Superior temporal gyrus (tissue), 1 donor: ENCODE measurements at regions not wholly inside any gene's neighbourhood (a gene's known extent, or its start where the extent isn't known, plus 50 kb on each side); places are given as distances from the start of the nearest gene placed in this dataset.

Experiments used
- DNase-seq: peaks from one replicate; pipeline ENCODE4 v3.0.0-alpha.2; 2016; ENCODE audit errors: extremely low spot score

DNA sequence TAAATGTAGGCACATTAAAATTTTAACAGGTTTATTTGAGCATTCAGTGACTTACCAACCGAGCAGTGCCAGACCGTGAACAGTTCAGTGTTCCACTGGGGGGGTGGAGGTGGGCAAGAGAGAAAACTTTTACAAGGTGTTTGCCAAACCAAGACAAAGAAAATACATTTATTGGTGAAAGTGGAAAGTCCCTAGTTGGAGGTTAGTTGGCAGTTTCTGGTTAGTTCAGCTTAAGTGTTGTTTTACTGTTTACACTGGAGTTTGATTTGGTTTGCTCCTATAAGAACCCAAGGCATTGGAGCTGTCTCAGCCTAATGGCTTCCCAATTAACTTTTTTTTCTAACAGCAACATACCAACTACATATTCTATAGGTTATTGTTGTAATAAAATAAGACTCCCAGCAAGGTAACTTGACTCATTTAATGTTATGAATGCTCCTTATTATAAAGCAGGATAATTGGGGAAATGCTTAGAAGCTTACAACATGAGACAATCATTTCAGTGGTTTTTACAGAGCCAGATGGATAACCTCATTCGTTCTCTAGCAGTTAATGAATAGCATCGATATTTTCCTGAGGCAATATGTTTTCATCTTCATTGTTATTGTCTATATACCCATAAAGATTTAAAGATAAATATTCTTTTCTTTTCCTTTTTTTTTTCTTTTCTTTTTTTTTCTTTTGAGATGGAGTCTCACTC lies 115.8 kb downstream of the ETNK1 start:
- DNase-seq, result no peak

DNA sequence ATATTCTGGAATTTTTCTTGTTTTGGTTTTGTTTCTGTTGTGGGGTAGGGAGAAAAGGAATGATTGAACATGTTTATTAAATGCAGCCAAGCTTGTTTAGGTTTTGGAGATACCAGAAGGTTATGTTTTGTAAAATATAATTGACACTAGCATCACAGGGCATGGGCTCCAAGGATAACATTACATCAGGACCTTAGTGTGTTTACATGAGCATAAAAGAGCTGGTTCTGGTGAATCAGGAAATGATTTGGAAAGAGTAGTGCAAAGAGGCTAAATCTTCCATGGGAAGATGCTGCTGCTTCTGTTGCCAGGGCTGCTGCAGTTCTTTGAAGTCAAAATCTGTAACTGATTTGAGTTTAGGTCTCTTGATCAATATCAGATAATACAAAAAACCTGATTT lies 118.7 kb downstream of the ETNK1 start:
- DNase-seq, result no peak

DNA sequence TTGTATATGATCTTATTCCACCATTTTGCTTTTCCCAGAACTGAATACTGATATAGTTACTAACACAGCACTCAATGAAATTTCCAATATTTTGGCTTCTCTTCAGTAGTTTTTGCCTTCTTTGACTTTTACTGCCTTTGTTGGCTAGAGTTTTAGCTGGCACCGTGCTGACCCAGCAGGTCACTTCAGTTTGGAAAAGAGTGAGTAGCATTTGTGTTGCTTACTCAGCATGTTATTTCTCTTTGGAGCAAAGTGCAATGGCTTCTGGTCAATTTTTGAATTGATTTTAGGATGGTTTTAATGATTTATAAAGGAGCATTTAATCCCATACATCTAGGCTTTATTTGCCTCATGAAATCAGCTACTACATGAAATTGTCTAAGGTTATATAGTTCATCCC lies 119.2 kb downstream of the ETNK1 start:
- DNase-seq, result no peak

DNA sequence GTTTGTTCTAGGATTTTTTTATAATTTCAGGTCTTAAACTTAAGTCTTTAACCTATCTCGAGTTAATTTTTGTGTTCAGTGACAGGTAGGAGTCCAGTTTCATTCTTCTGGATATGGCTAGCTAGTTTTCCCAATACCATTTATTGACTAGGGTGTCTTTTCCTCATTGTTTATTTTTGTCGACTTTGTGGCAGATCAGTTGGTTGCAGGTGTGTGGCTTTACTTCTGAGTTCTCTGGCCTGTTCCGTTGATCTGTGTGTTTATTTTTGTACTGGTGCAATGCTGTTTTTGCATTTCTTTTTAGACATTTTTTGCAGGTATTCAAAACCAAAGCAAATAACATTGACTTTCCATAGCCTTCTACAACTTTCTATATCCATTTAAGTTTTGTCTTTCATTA lies 121.7 kb downstream of the ETNK1 start:
- DNase-seq, result no peak

DNA sequence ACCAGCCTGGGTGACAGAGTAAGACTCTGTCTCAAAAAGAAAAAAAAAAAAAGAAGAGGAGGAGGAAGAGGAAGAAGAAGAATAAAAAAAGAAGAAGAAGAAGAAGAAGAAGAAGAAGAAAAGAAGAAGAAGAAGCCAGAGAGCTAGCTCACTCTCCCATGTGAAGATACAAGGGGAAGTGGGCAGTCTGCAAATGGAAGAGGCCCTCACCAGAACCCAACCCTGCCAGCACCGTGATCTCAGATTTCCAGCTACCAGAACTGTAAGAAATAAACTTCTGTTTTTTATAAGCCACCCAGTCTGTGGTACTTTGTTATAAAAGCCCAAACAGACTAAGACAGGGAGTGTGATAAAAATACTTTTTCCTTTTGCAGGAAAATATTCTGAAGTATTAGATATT lies 130.7 kb downstream of the ETNK1 start:
- DNase-seq, result no peak

DNA sequence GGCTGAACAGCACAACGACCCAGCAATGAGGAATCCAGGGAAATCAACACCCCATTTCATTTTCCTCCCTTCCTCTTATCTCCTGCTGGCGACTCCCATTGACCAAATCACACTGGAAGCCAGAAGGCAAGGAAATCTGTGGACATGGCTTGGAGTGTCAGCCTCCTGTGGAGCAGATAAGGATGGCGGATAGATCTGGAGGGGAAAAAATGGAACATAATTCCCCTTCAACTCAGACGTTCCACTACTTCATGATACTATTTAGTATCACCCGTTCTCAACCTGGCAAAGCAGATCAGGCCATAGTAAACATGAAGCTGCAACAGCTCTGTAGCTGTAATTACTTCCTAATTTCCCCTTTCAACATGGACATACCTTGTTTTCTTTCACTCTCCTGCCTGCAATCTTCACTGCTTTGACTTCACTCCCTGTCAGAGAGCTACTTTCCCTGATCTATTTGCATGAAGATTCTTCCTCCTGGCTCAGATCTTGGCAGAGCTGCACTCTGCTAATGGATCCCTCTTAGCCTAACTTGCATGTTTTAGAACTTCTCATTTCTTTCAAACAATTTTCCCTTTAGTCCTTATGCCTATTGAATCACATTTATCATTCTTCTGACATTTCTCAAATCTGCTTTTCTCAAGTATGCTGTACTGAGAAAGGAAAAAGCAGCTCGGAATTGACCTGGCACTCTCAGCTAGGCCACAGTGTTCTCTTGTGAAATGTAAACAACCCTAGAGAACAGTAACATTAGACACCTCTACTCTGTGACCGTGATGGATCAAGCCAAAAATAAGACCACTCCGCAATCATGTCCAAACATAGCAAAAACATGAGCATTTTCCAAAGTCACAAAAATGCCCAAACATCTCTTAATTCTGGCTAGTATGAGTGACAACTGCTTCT lies 135.1 kb downstream of the ETNK1 start:
- DNase-seq, result no peak

DNA sequence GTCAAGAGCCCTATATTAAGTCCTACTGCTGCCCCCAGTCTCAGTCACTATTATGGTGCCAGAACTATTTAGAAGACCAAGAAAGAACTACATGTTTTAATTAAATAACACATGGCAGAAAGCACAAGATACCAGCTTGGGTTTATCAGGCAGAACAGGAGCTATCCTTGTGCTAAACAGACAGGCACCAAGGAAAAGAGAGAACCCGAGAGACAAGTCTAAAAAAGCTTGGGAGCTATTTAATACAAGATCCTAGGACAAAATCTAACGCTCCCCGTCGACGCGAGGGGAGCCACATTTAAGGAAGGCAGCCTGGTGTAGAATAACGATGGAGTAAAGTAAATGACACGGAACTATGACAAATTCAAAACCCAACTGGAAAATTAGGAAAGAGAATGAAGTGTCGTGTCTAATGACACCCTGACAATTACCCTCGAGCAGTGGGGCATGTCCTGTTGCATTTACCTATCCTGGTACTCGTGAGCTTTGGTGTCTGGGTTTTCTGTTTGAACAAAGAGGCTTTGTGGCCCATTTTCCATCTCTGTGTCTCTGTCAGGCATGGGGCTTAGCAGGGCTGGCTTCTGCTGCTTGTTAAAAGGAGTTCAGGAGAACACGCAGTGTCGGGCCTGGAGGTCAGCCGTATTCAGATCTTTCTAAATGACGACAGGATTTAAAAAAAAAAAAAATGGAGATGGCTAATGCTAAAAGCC lies 140.6 kb downstream of the ETNK1 start:
- no peak for DNase-seq

DNA sequence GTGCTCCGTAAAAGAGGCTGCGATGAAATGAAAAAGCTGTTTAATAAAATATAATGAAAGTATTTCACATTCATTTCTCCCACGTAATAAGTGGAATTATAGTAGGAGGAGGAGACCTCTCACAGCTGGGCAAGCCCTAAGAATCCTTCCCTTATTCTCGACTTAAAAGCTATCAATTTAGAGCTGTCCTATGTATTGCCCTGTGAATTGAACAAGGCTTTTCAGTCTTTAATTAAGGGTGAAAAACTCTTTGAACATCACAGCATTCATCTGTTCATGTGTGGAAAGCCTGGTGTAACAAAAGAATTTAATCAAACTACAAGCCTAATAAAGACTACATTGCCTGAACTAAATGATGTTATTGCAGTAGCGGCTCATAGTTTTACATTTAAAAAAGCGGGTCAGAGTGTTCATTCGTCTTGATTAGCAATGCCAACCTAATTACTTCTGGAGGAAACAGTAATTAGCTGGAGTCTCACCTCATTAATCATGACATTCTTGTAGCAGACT lies 142.0 kb downstream of the ETNK1 start:
- no peak for DNase-seq

DNA sequence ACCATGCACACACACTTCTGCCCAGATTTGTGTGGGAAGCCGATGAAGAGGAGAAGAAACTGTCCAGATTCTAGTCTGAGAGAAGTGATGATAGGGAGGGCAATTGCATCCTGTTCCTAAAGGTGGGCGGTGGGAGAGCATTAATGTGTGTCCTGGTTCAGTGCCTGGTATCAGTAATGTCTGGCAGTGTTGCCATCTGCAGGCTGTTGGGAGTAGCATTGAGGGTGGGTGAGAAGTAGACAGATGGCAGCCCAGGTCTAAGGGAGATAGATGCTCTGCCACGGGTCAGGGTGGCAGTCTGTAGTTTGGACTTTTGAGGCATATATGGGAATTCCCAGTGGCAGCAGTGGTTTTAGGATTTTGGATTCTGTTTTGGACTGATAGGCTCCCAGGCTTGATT lies 156.4 kb downstream of the ETNK1 start:
- no peak for DNase-seq

DNA sequence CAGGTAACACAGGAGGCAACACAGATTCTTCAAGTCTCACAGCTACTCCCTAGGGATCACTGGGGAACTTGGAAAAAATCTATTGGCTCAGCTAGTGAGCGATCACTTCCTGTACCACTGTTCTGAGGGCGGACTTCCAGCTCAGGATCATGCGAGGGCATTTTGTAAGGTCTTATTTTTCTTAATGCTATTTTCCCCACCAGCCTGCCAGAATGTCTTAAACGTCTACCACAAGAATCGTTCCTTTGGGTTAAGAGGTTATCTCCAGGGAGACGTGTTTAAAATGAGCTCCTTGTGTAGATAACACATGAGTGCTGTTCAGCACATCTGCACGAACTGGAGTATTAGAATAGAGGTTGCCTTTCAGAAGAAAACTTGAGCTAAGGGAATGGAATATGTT lies 162.6 kb downstream of the ETNK1 start:
- DNase-seq, result no peak

DNA sequence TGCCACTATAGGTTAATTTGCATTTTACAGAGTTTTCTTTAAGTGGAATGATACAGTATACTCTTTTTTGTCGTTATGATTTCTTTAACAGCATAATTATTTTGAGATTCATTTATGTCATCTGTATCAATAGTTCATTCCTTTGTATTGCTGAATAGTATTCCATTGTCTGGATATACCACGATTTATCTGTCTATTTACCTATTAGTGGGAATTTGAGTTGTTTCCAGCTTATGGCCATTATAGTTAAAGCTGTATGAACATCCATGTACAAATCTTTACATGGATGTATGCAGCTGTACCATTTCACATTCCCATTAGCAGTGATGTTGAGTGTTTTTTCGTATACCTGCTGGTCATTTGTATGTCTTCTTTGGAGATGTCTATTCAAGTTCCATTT lies 163.9 kb downstream of the ETNK1 start:
- DNase-seq, result no peak

DNA sequence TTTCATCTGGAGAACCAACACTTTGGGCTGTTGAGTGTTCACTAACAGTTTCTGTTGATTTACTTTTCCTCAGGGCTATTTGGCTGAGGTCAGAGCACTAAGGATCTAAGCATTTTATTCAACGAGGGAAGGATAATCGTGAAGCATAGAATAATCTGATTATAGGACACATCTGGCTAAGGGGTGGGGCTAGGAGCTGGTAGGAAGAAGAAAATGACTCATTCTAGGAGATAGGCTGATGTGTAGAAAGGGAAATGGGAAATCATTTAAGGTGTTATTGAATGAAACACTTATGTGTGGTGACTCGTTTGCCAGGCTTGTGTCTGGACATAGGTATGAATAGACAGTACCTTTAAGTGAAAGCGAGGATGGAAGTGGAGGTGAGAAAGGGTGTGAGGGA lies 167.2 kb downstream of the ETNK1 start:
- no peak for DNase-seq

DNA sequence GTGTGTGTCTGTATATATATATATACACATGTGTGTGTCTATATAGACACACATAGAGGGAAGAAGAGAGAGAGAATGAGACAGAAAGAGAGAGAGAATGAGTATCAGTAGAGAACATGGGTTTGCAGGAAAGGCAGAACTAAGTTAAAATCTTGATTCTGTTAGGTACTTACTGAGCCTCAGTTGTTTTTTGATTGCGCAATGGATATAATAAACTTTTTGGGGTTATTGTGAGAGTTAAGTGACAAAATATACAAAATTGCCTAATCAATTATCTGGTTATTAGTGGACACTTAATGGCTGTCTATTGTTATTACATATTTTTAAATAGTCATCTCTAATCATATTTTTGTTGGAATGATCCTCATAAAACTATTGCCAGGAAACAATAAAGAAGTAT lies 169.0 kb downstream of the ETNK1 start:
- no peak for DNase-seq

DNA sequence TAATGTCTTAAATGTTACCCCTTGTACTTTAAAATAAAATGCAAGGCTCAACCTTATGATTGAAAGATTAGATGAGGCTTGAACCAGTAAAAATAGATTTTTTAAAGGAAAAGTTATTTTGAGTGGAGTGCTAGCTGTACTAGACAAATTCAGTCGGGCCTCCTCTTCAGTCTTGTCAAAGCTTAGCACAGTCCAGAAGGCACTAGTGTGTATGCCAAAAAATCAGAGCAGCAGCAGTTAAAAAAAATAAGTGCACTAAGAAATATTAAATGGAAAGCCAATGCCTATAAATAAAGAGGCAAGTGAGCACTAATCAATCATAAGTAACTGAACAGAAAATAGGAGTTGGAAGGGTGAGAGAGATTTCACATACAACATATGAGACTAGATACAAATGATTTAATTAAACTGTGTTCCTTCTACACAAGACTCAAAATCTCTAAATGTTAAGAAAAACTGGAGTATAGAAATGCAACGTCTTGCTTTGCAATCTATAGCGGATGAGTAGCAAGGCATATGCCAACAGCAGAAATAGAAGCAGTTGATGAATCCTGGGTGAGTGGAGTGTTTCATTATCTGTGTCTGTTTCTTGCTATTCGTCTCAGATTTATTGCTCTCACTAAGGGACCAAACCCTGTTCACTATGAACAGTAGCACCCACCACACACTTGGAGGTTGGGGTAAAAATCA lies 172.1 kb downstream of the ETNK1 start:
- peak; percentile 47 for DNase-seq

DNA sequence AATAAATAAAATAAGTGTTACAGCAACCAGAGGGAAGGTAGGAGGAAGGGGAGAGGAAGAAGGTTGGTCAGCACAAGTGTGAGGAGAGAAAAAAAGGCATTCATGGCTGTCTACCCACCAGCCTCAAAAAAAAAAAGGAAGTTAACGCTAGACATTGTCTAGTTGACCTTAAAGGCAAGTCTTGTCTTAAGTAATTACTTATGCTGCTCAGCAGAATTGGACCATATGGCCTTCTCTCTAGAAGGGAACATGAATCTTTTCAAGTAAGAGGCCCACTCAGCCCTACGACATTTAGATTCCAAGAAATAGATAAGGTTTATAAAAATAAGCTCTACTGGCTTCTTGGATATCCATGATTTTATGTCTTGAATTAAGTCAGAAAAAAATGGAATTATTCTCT lies 172.7 kb downstream of the ETNK1 start:
- peak; percentile 46 for DNase-seq

DNA sequence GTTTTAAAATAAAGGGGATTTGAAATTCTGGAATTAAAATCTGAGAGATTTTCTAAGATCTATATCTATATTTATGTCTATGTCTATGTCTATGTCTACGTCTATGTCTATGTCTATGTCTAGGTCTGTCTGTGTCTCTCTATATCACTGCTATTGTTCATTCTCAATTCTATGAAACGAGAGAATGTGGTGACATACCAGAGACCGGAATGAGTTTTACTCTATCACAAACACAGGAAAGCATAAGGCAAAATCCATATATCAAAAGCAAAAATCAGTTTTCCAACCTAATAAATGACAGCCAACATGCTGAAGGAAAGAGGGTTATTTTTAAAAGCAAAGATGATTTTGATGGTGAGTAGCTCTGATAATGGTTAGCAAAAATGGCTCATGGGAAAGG lies 173.1 kb downstream of the ETNK1 start:
- DNase-seq, result no peak

DNA sequence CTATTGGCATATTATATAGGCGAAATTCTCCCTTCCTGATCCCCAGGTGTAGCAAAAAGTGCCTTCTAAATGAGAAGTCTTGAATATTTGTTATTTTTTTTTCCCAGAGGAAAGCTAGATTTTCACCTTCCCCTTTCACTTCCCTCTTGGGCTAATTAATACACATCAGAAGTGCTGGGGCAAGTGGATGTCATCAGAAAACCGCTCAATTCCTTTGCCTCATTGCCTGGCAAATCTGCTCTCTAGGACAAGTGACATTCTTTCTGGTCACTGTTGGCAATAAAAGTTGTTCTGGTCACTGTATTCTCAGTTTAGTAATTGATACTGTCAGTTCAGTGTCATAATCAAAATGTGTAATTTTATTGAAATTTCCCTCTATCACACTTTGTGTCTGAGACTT lies 174.5 kb downstream of the ETNK1 start:
- no peak for DNase-seq

DNA sequence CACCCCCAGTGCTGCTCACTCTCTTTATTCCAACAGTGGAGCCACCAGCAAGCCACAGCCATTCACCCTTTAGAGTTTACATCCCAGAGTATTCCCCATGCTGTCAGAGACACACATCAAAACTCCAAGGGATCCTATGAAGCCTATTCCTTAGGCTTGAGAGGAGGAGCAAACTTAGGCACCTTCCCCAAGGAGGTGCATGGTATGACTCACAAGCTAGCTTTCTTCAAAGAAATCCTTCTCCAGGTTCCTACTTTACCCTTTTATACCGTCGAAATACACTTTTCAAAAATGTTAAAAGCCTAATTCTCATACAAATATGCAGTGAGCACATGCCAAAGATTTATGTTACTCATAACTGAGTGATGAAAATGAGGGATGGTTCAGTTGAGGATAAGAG lies 175.4 kb downstream of the ETNK1 start:
- no peak for DNase-seq

DNA sequence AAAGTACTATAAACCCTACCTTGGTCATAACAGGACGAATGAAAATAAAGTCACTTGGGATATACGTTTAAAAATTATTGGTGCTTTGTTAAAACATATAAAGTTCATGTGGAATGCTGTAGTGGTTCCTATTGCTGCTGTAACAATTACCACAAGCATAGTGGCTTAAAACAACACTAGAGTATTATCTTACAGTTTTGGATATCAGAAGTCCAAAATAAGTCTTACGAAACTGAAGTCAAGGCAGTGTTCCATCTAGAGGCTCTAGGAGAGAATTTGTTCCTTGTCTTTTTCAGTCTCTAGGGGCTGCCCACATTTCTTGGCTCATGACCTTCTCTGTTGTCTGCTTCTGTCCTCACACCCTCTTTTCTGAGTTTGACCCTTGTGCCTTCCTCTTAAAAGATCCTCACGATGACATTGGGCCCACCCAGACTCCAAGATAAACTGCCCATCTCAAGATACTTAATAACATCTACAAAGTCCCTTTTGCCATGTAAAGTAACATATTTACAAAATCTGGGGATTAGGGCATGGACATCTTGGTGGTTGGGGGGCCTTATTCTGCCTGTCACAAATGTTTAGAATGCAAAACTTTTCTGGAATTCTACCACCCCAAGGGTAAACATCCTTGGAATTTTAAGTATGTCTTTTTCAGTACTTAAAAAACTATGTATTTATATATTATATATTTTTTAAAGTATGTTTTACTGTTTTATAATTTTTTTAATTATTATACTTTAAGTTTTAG lies 178.1 kb downstream of the ETNK1 start:
- DNase-seq, result no peak

DNA sequence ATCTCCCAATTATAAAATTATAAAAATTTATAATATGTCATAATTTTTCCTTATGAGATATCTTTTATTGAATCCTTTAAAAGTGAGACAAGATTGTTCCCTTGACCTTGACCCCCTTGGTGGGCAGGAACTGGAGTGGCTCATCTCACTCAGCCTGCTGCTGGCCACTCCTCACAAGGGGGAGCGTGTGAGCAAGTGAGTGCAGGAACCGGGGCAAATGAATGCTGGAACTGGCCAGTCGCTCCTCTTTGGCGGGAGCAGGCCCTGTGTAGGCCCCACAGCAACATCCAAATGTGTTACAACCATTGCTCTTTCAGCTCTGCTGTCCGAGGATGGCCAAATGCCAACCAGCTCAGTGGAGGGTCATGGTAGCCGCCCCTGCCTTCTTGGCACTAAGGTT lies 178.8 kb downstream of the ETNK1 start:
- no peak for DNase-seq

DNA sequence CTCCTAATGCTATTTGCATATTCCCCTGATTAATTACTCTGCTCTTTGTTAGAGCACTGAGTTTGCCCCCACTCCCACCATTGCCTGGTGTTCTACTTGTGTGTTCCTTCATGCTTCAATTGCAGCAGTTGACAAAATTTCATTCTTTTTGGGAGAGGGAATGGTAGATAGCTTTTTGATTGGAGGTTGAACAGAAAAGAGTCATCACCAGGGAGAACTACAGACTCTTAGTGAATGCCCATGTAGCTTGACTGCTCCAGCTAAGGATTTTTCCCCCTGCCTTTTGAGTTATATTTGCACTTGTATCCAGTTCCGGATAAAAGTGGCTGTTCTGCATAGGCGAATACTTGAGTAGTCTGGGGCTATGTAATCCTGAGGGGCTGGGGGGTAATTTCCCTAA lies 183.9 kb downstream of the ETNK1 start:
- no peak for DNase-seq
